PC-3 (cell line): ENCODE measurements at regions not wholly inside any gene's neighbourhood (a gene's known extent, or its start where the extent isn't known, plus 50 kb on each side); places are given as distances from the start of the nearest gene placed in this dataset.

Experiments used
- ATAC-seq: fragments of 200-7000 bp; cut with Tn5 transposase; 2 replicates; pipeline ENCODE4 v1.9.1; 2020; ENCODE audit warnings: mild to moderate bottlenecking, moderate library complexity
- BruUV-seq: library from RNA; stranded (reverse); fragments of 400-500 nt; replicated peaks from 2 replicates; lab custom pipeline; 2021; lab: Mats Ljungman, UMichigan
- CTCF ChIA-PET: fragments of 300-600 bp; sonication (Branson Sonifier 250); formaldehyde crosslinking; loops from one replicate; lab custom pipeline; 2022; ENCODE audit warnings: antibody characterized with exemption; lab: Charles Lee
- POLR2A ChIA-PET: fragments of 300-600 bp; sonication (Branson Sonifier 250); formaldehyde crosslinking; loops from one replicate; lab custom pipeline; 2022; ENCODE audit warnings: antibody characterized with exemption; ENCODE audit not compliant: unreplicated experiment; lab: Charles Lee
- DNase-seq: peaks from one replicate; pipeline ENCODE4 v3.0.0-alpha.2; 2015
- H2AFZ ChIP-seq: fragments of 300-600 bp; sonication (generic); 2 replicates; pipeline ENCODE4 v1.6.0; 2016; ENCODE audit warnings: antibody characterized with exemption, low read length
- H3F3A ChIP-seq: fragments of 300-600 bp; sonication (generic); one replicate; pipeline ENCODE4 v1.6.0; 2017; ENCODE audit warnings: antibody characterized with exemption, low read length, control low read depth, mild to moderate bottlenecking; ENCODE audit not compliant: unreplicated experiment
- H3K27ac ChIP-seq: fragments of 300-600 bp; sonication (generic); 2 replicates; pipeline ENCODE4 v1.5.1; 2016; ENCODE audit warnings: mild to moderate bottlenecking, low read length
- H3K27me3 ChIP-seq: fragments of 300-600 bp; sonication (generic); 2 replicates; pipeline ENCODE4 v1.6.1; 2016; ENCODE audit warnings: low read length, mixed read lengths
- H3K36me3 ChIP-seq: fragments of 300-600 bp; sonication (generic); 2 replicates; pipeline ENCODE4 v1.6.1; 2016; ENCODE audit warnings: low read depth, mixed run types, low read length, mixed read lengths
- H3K4me1 ChIP-seq: fragments of 300-600 bp; sonication (generic); 2 replicates; pipeline ENCODE4 v1.5.1; 2016; ENCODE audit warnings: low read length; ENCODE audit not compliant: insufficient read depth
- H3K4me2 ChIP-seq: fragments of 300-600 bp; sonication (generic); 2 replicates; pipeline ENCODE4 v1.6.0; 2016; ENCODE audit warnings: low read length
- H3K4me3 ChIP-seq: fragments of 300-600 bp; sonication (generic); 2 replicates; pipeline ENCODE4 v1.5.1; 2016; ENCODE audit warnings: mild to moderate bottlenecking, low read length, mixed read lengths
- H3K79me2 ChIP-seq: fragments of 300-600 bp; sonication (generic); 2 replicates; pipeline ENCODE4 v1.6.1; 2017; ENCODE audit warnings: low read length, mixed read lengths
- H3K9ac ChIP-seq: fragments of 300-600 bp; sonication (generic); 2 replicates; pipeline ENCODE4 v1.6.0; 2016; ENCODE audit warnings: mild to moderate bottlenecking, low read length
- H3K9me2 ChIP-seq: fragments of 300-600 bp; sonication (generic); replicated peaks from 2 replicates; pipeline ENCODE4 v1.6.1; 2016; ENCODE audit warnings: mixed run types, low read length, mixed read lengths
- H3K9me3 ChIP-seq: fragments of 300-600 bp; sonication (generic); 2 replicates; pipeline ENCODE4 v1.6.1; 2016; ENCODE audit warnings: low read length, mixed read lengths
- H4K20me1 ChIP-seq: fragments of 300-600 bp; sonication (generic); 2 replicates; pipeline ENCODE4 v1.6.1; 2016; ENCODE audit warnings: low read length, mixed read lengths
- EZH2 ChIP-seq: fragments of 300-600 bp; sonication (generic); IDR thresholded peaks from one replicate; pipeline ENCODE4 v1.6.1; 2017; ENCODE audit warnings: antibody characterized with exemption, mild to moderate bottlenecking, low read length; ENCODE audit not compliant: unreplicated experiment
- EZH2phosphoT487 ChIP-seq: fragments of 300-600 bp; sonication (generic); IDR thresholded peaks from 2 replicates; pipeline ENCODE4 v1.6.1; 2018; ENCODE audit warnings: mild to moderate bottlenecking, antibody characterized with exemption, low read length, borderline replicate concordance
- intact Hi-C: fragments of 100-400 bp; cut with micrococcal nuclease; formaldehyde crosslinking; loops from 2 replicates; pipeline ENCODE4 v1.9.0; 2023
- TF ChIP-seq, protein P1 (sequence below): fragments of 300-600 bp; sonication (generic); conservative IDR thresholded peaks from 2 replicates; pipeline ENCODE4 v1.5.1; 2017; ENCODE audit warnings: antibody characterized with exemption, low read depth, mild to moderate bottlenecking, low read length

GRCh38 chr16:88322500-88322970 is 60.2 kb upstream of the ZNF469 start:
- Histone ChIP-seq H3K4me1 (no peaks in the 10 kb centered on the region), H3K27me3 (no peaks in the 10 kb centered on the region), H3K9me2 (no peaks in the 10 kb centered on the region), H3K36me3 (no peaks in the 10 kb centered on the region), H3K4me3 (no peak overlapping the region), H3K79me2 (no peaks in the 10 kb centered on the region), H3K27ac (no peak overlapping the region), H3K4me2 (no peak overlapping the region), H4K20me1 (no peaks in the 10 kb centered on the region), H3K9ac (no peak overlapping the region), H2AFZ (no peak overlapping the region), H3F3A (no peaks in the 10 kb centered on the region), H3K9me3 (no peaks in the 10 kb centered on the region)
- CTCF ChIA-PET = no interaction called here
- ATAC-seq (no peak), DNase-seq (no peak)
- BruUV-seq = no TSS peak
- POLR2A ChIA-PET = no interaction called here
- TF ChIP-seq EZH2phosphoT487 (no peak), EZH2 (no peak)
- TF ChIP-seq, protein P1, sequence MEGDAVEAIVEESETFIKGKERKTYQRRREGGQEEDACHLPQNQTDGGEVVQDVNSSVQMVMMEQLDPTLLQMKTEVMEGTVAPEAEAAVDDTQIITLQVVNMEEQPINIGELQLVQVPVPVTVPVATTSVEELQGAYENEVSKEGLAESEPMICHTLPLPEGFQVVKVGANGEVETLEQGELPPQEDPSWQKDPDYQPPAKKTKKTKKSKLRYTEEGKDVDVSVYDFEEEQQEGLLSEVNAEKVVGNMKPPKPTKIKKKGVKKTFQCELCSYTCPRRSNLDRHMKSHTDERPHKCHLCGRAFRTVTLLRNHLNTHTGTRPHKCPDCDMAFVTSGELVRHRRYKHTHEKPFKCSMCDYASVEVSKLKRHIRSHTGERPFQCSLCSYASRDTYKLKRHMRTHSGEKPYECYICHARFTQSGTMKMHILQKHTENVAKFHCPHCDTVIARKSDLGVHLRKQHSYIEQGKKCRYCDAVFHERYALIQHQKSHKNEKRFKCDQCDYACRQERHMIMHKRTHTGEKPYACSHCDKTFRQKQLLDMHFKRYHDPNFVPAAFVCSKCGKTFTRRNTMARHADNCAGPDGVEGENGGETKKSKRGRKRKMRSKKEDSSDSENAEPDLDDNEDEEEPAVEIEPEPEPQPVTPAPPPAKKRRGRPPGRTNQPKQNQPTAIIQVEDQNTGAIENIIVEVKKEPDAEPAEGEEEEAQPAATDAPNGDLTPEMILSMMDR = no peak
- intact Hi-C loops = no loop called here

GRCh38 chr16:88323041-88323440 is 59.7 kb upstream of the ZNF469 start:
- no peak overlapping the region for H3K4me2 ChIP-seq
- DNase-seq (no peak), ATAC-seq (no peak)
- no peaks in the 10 kb centered on the region for H4K20me1 ChIP-seq
- no peaks in the 10 kb centered on the region for H3K9me2 ChIP-seq
- no TSS peak for BruUV-seq
- no peaks in the 10 kb centered on the region for H3K27me3 ChIP-seq
- no peak overlapping the region for H3K27ac ChIP-seq
- H3K79me2 ChIP-seq = no peaks in the 10 kb centered on the region
- H3F3A ChIP-seq = no peaks in the 10 kb centered on the region
- TF ChIP-seq EZH2phosphoT487 (no peak), EZH2 (no peak)
- TF ChIP-seq, protein P1 = no peak
- H3K4me1 ChIP-seq = no peaks in the 10 kb centered on the region
- intact Hi-C loops = no loop called here
- H2AFZ ChIP-seq = no peak overlapping the region
- H3K9me3 ChIP-seq = no peaks in the 10 kb centered on the region
- H3K9ac ChIP-seq = no peak overlapping the region
- CTCF ChIA-PET = no interaction called here
- POLR2A ChIA-PET = no interaction called here
- no peak overlapping the region for H3K4me3 ChIP-seq
- H3K36me3 ChIP-seq = no peaks in the 10 kb centered on the region

DNA sequence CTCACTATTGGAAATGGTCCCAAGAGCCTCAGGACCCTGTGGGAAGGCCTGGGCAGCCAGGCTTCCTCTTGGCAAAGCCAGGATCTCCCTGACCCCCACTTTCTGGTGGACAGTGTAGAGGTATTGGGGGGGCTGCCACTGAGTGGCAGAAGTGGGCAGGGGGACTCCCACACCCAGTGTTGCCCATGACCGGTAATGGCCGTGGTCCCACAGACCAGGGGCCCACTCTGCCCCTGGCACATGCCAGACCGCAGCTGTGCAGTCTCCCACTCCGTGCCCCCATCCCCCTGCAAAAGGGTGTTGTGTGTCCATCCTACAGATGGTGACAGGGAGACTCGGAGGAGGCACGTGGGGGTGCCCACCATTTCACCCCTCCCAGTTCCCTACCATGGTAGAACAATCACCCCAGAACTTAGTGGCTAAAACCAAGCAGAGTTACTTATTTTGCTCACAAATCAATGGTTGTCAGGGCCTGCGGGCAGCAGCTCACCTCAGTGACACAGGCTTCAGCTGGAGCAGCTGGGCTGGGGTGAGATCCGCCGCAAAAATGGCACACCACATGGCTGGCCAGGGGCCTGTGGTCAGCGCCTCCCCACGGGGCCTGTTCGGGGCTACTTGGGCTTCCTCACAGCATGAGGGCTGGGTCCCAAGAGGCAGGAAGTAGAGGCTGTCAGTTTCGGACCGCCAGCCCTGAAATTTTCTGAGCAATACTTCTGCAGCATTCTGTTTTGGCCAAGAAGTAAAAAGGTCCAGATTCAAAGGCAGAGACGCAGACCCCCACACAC is 59.0 kb upstream of the ZNF469 start:
- Histone ChIP-seq H3K27me3 (no peaks in the 10 kb centered on the region), H4K20me1 (no peaks in the 10 kb centered on the region), H3F3A (no peaks in the 10 kb centered on the region), H2AFZ (no peak overlapping the region), H3K79me2 (no peaks in the 10 kb centered on the region), H3K9me3 (no peaks in the 10 kb centered on the region), H3K27ac (no peak overlapping the region), H3K4me2 (no peak overlapping the region), H3K4me1 (no peaks in the 10 kb centered on the region), H3K9me2 (no peaks in the 10 kb centered on the region), H3K4me3 (no peak overlapping the region), H3K9ac (no peak overlapping the region), H3K36me3 (no peaks in the 10 kb centered on the region)
- no peak for DNase-seq
- ATAC-seq = no peak
- no TSS peak for BruUV-seq
- no peak for TF ChIP-seq EZH2phosphoT487
- TF ChIP-seq, protein P1 = no peak
- TF ChIP-seq EZH2 = no peak
- POLR2A ChIA-PET = no interaction called here
- intact Hi-C loops = no loop called here
- CTCF ChIA-PET = no interaction called here
